Breast epithelium (tissue), 3 donors: ENCODE measurements at regions not wholly inside any gene's neighbourhood (a gene's known extent, or its start where the extent isn't known, plus 50 kb on each side); places are given as distances from the start of the nearest gene placed in this dataset.

Experiments
- CTCF ChIP-seq, 3 donors: fragments of 450-650 bp; IDR thresholded peaks; one replicate each; pipeline ENCODE4 v1.5.1; 2016 to 2017; ENCODE audit warnings: antibody characterized with exemption in 3 of 3, mild to moderate bottlenecking in 3 of 3, moderate library complexity in 3 of 3
- POLR2A ChIP-seq: fragments of 450-650 bp; IDR thresholded peaks from one replicate; pipeline ENCODE4 v1.6.1; 2016; ENCODE audit warnings: antibody characterized with exemption, mild to moderate bottlenecking, moderate library complexity
- POLR2AphosphoS5 ChIP-seq, 3 donors: sonication (generic); formaldehyde crosslinking; IDR thresholded peaks; one replicate each; pipeline ENCODE4 v1.6.1; 2017; ENCODE audit warnings: antibody characterized with exemption in 3 of 3

DNA sequence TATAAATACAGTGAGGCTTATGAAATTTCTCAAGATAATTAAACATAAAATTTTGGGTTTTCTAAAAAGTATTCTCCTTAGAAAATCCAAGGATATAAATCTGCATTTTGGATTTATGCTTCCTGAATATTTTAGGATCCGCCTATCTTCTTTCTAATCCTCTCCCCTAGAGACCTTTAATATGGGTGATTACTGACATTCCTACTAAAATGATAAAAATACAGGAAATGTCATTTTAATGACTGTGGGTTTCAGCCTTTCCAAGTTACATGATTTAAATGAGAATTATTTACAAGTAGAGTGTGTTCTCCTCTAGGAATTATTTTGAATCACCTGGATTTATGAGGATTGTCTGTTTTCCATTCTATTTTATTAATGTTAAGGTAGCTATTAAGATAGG, 150.4 kb downstream of the C7orf25 start:
- TF ChIP-seq CTCF (IDR thresholded peaks at IDR 0.05) (no peak), POLR2A (no peak), POLR2AphosphoS5 (IDR thresholded peaks at IDR 0.05) (no peak)
